Breast epithelium (tissue), 3 donors: ENCODE measurements at regions not wholly inside any gene's neighbourhood (a gene's known extent, or its start where the extent isn't known, plus 50 kb on each side); places are given as distances from the start of the nearest gene placed in this dataset.

ENCODE experiments used
- CTCF ChIP-seq, 3 donors: fragments of 450-650 bp; IDR thresholded peaks; one replicate each; pipeline ENCODE4 v1.5.1; 2016 to 2017; ENCODE audit warnings: antibody characterized with exemption in 3 of 3, mild to moderate bottlenecking in 3 of 3, moderate library complexity in 3 of 3
- POLR2A ChIP-seq: fragments of 450-650 bp; IDR thresholded peaks from one replicate; pipeline ENCODE4 v1.6.1; 2016; ENCODE audit warnings: antibody characterized with exemption, mild to moderate bottlenecking, moderate library complexity
- POLR2AphosphoS5 ChIP-seq, 3 donors: sonication (generic); formaldehyde crosslinking; IDR thresholded peaks; one replicate each; pipeline ENCODE4 v1.6.1; 2017; ENCODE audit warnings: antibody characterized with exemption in 3 of 3

- TF ChIP-seq CTCF (IDR thresholded peaks at IDR 0.05) (no peak), POLR2AphosphoS5 (IDR thresholded peaks at IDR 0.05) (no peak), POLR2A (no peak)
Observed at GRCh38 chr5:2075365-2075764, 192.6 kb upstream of the IRX4 start.
